GM23248 (cell line): ENCODE measurements at regions not wholly inside any gene's neighbourhood (a gene's known extent, or its start where the extent isn't known, plus 50 kb on each side); places are given as distances from the start of the nearest gene placed in this dataset.
"Not testable (repeated sequence)": the region's sequence is repeated elsewhere in the genome, so short reads cannot be mapped to it uniquely, and the experiment has no call there.

Experiments used
- DNase-seq: peaks from one replicate; pipeline ENCODE4 v3.0.0-alpha.2; 2015
- H2AFZ ChIP-seq: fragments of 200-600 bp; sonication (generic); 2 replicates; pipeline ENCODE4 v1.6.1; 2016; ENCODE audit warnings: antibody characterized with exemption
- H3F3A ChIP-seq: fragments of 200-600 bp; sonication (generic); 2 replicates; pipeline ENCODE4 v1.6.1; 2016; ENCODE audit warnings: mild to moderate bottlenecking, antibody characterized with exemption, mixed run types; ENCODE audit not compliant: insufficient read depth
- H3K27ac ChIP-seq: fragments of 200-600 bp; sonication (generic); 2 replicates; pipeline ENCODE4 v1.5.1; 2016; ENCODE audit warnings: mild to moderate bottlenecking
- H3K27me3 ChIP-seq: fragments of 200-600 bp; sonication (generic); replicated peaks from 2 replicates; pipeline ENCODE4 v1.6.1; 2016; ENCODE audit warnings: mild to moderate bottlenecking; ENCODE audit not compliant: insufficient read depth
- H3K36me3 ChIP-seq: fragments of 200-600 bp; sonication (generic); 2 replicates; pipeline ENCODE4 v1.6.1; 2016; ENCODE audit warnings: low read depth, mild to moderate bottlenecking
- H3K4me1 ChIP-seq: fragments of 200-600 bp; sonication (generic); 2 replicates; pipeline ENCODE4 v1.6.1; 2016; ENCODE audit warnings: mild to moderate bottlenecking; ENCODE audit not compliant: insufficient read depth
- H3K4me2 ChIP-seq: fragments of 200-600 bp; sonication (generic); one replicate; pipeline ENCODE4 v1.6.1; 2016; ENCODE audit warnings: mild to moderate bottlenecking; ENCODE audit not compliant: unreplicated experiment
- H3K4me3 ChIP-seq: fragments of 200-600 bp; sonication (generic); 2 replicates; pipeline ENCODE4 v1.5.1; 2016; ENCODE audit warnings: mild to moderate bottlenecking
- H3K79me2 ChIP-seq: fragments of 200-600 bp; sonication (generic); 2 replicates; pipeline ENCODE4 v1.6.1; 2016; ENCODE audit warnings: mild to moderate bottlenecking; ENCODE audit not compliant: insufficient read depth
- H3K9ac ChIP-seq: fragments of 200-600 bp; sonication (generic); 2 replicates; pipeline ENCODE4 v1.6.1; 2016; ENCODE audit warnings: mild to moderate bottlenecking
- H3K9me2 ChIP-seq: fragments of 200-600 bp; sonication (generic); 2 replicates; pipeline ENCODE4 v1.6.1; 2016; ENCODE audit warnings: mixed run types, mild to moderate bottlenecking, moderate library complexity; ENCODE audit not compliant: insufficient read depth
- H3K9me3 ChIP-seq: fragments of 200-600 bp; sonication (generic); one replicate; pipeline ENCODE4 v1.6.1; 2017; ENCODE audit warnings: low read depth
- H4K20me1 ChIP-seq: fragments of 200-600 bp; sonication (generic); 2 replicates; pipeline ENCODE4 v1.6.0; 2016; ENCODE audit not compliant: insufficient read depth
- EZH2 ChIP-seq: fragments of 200-600 bp; sonication (generic); IDR thresholded peaks from 2 replicates; pipeline ENCODE4 v1.6.1; 2018; ENCODE audit warnings: antibody characterized with exemption, mild to moderate bottlenecking; ENCODE audit not compliant: insufficient read depth, poor library complexity, severe bottlenecking
- EZH2phosphoT487 ChIP-seq: fragments of 200-600 bp; sonication (generic); IDR thresholded peaks from 2 replicates; pipeline ENCODE4 v1.6.1; 2018; ENCODE audit warnings: antibody characterized with exemption, moderate library complexity, mild to moderate bottlenecking, low read depth; ENCODE audit not compliant: insufficient read depth
- WGBS, 2 experiments: methylation state at CpG; one replicate each; pipeline ENCODE4 v1.1.6; 2015 to 2017; ENCODE audit warnings: low lambda C conversion rate in 2 of 2, low coverage in 1 of 2; ENCODE audit errors: missing lambda C conversion rate in 2 of 2; 5-methylcytosine and 5-hydroxymethylcytosine counted together
- in situ Hi-C: fragments of 300-500 bp; cut with MboI; formaldehyde crosslinking; loops from 2 replicates; pipeline ENCODE4 v1.15.0; 2020

DNA sequence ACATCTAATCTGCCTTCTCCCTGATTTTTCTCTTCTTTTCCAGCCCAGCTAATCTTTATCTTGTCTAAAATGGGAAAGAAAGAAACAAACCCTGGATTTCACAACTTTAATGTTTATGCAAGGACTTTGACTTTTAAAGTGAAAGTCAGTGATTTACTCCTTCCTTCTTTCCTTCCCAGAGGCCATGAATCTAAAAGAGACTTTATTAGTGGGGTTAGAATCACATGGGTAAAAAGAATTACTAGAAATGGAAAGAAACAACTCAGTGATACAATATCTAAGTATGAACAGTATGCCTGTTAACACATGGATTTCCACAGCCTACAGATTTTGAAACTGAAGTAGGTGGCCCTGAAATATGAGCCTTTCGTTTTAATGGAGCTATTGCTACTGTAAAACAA lies 59.8 kb upstream of the KCNK2 start:
- Histone ChIP-seq H3K4me2 (peak overlapping the region; percentile 83), H3K27me3 (no peaks in the 10 kb centered on the region), H2AFZ (peak overlapping the region; percentile 44), H3F3A (peaks cover 43% of the 10 kb centered on the region), H3K79me2 (peaks cover 88% of the 10 kb centered on the region), H3K27ac (peak overlapping the region; percentile 74), H3K9me3 (no peaks in the 10 kb centered on the region), H3K9me2 (no peaks in the 10 kb centered on the region), H3K4me3 (peak overlapping the region; percentile 54), H4K20me1 (no peaks in the 10 kb centered on the region), H3K9ac (peak overlapping the region; percentile 37), H3K36me3 (no peaks in the 10 kb centered on the region; the same call in 1 of the 2 replicates), H3K4me1 (peaks cover 59% of the 10 kb centered on the region)
- WGBS, 2 experiments = 10 to 27% methylated on average over 1 of the region's 1 CpG
- in situ Hi-C loops = no loop called here
- no peak for TF ChIP-seq EZH2phosphoT487
- no peak for TF ChIP-seq EZH2
- DNase-seq = peak; percentile 77

DNA sequence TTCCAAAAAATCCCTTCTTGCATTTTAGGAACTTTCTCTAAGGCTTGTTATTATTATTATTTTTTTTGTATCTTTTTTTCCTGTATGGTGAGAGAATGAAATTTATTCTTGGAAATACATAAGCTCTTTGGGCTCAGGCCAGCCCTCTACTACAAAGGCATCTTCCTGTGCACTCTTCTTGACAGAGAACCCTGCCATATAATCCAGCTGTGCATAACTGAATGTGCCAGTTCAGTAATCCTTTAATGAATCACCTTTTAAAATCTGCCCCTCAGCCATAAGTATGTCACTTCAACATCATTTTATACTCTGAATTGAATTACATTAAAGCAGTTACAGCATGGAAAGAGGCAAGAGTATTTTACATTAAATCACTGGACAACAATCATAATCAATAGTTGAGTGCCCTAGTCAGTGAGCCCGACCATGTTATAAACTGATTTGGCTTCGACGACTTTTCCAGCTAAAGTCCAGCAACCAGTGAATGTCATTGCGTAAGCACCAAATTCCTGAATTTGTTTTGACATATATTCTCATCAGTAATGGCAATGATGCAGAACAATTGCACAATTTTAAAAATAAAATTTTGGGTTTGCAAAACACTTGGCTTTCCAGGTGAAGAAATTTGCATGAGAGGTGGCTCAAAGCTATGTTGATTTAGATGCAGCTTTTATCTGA lies 59.2 kb upstream of the KCNK2 start:
- H3F3A ChIP-seq = peaks cover 37% of the 10 kb centered on the region
- H3K79me2 ChIP-seq = peaks cover 88% of the 10 kb centered on the region
- peak overlapping the region; percentile 37 for H3K9ac ChIP-seq
- H3K4me2 ChIP-seq = peak overlapping the region; percentile 83
- H3K9me3 ChIP-seq = no peaks in the 10 kb centered on the region
- no peak for TF ChIP-seq EZH2phosphoT487
- no peak for TF ChIP-seq EZH2
- peaks cover 54% of the 10 kb centered on the region for H3K4me1 ChIP-seq
- H3K36me3 ChIP-seq = no peaks in the 10 kb centered on the region; the same call in 1 of the 2 replicates
- H3K27me3 ChIP-seq = no peaks in the 10 kb centered on the region
- H3K27ac ChIP-seq = peak overlapping the region; percentile 74
- H2AFZ ChIP-seq = no peak overlapping the region; the same call in 1 of the 2 replicates
- H3K4me3 ChIP-seq = peak overlapping the region; percentile 54
- DNase-seq = peak; percentile 72
- in situ Hi-C loops = no loop called here
- H3K9me2 ChIP-seq = no peaks in the 10 kb centered on the region
- WGBS, 2 experiments = 10 to 12% methylated on average over 4 of the region's 4 CpGs
- H4K20me1 ChIP-seq = no peaks in the 10 kb centered on the region

DNA sequence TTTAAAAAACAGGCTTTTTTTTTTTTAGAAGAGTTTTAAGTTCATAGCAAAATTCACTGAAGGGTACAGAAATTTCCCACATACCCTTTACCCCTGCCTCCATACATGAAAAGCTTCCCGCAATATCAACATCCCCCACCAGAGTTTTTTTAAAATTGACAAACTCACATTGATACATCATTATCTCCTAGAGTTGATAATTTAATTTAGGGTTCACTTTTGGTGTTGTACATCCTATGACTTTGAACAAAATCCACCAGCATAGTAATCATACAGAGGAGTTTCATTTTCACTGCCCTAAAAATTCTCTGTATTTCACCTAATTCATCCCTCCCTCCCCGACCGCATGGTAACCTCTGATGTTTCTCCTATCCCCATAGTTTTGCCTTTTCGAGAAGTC lies 53.6 kb upstream of the KCNK2 start:
- TF ChIP-seq EZH2 (no peak), EZH2phosphoT487 (no peak)
- H4K20me1 ChIP-seq = no peaks in the 10 kb centered on the region
- H3F3A ChIP-seq = peaks cover 12% of the 10 kb centered on the region
- 96 to 97% methylated on average over 4 of the region's 4 CpGs for WGBS, 2 experiments
- no peak overlapping the region for H3K27ac ChIP-seq
- no peak overlapping the region for H3K4me2 ChIP-seq
- H3K4me1 ChIP-seq = peaks cover 35% of the 10 kb centered on the region
- no peak overlapping the region for H2AFZ ChIP-seq
- no peak for DNase-seq
- no peak overlapping the region for H3K9ac ChIP-seq
- no peak overlapping the region for H3K4me3 ChIP-seq
- no peaks in the 10 kb centered on the region for H3K9me2 ChIP-seq
- peaks cover 3% of the 10 kb centered on the region; the same call in 1 of the 2 replicates for H3K36me3 ChIP-seq
- peaks cover 2% of the 10 kb centered on the region for H3K9me3 ChIP-seq
- in situ Hi-C loops = no loop called here
- no peaks in the 10 kb centered on the region for H3K27me3 ChIP-seq
- H3K79me2 ChIP-seq = peaks cover 98% of the 10 kb centered on the region

GRCh38 chr1:215030581-215030980 lies 52.0 kb upstream of the KCNK2 start:
- H4K20me1 ChIP-seq, in situ Hi-C loops, H3K4me2 ChIP-seq, H3K4me3 ChIP-seq, H3K9me2 ChIP-seq, H3K9me3 ChIP-seq, H3F3A ChIP-seq, DNase-seq, H3K9ac ChIP-seq, H3K27ac ChIP-seq, H3K36me3 ChIP-seq, H3K27me3 ChIP-seq, H2AFZ ChIP-seq: not testable (repeated sequence)
- peaks cover 18% of the 10 kb centered on the region; the same call in 1 of the 2 replicates for H3K4me1 ChIP-seq
- H3K79me2 ChIP-seq = peaks cover 98% of the 10 kb centered on the region
- 92% methylated on average over 6 of the region's 6 CpGs for WGBS, 2 experiments
